Neural cell (in vitro differentiated cells): ENCODE measurements at regions not wholly inside any gene's neighbourhood (a gene's known extent, or its start where the extent isn't known, plus 50 kb on each side); places are given as distances from the start of the nearest gene placed in this dataset.

Source experiments
- CTCF ChIP-seq: fragments of 450-650 bp; IDR thresholded peaks from 2 replicates; pipeline ENCODE4 v1.5.1; 2014; ENCODE audit warnings: antibody characterized with exemption, mild to moderate bottlenecking, moderate library complexity; ENCODE audit not compliant: poor library complexity, severe bottlenecking
- EP300 ChIP-seq: fragments of 450-650 bp; conservative IDR thresholded peaks from 2 replicates; pipeline ENCODE4 v1.6.1; 2014; ENCODE audit warnings: antibody characterized with exemption, mild to moderate bottlenecking, moderate library complexity; ENCODE audit not compliant: poor library complexity, severe bottlenecking
- EZH2 ChIP-seq: fragments of 200-600, 300-800 bp; shearing (Covaris generic), sonication (generic); IDR thresholded peaks from 2 replicates; pipeline ENCODE4 v1.6.1; 2014; ENCODE audit warnings: antibody characterized with exemption, low read length, borderline replicate concordance, mild to moderate bottlenecking; ENCODE audit not compliant: insufficient read depth, poor library complexity, severe bottlenecking
- MXI1 ChIP-seq: fragments of 450-650 bp; conservative IDR thresholded peaks from 2 replicates; pipeline ENCODE4 v1.6.1; 2014; ENCODE audit warnings: antibody characterized with exemption, mild to moderate bottlenecking; ENCODE audit not compliant: poor library complexity, severe bottlenecking
- POLR2AphosphoS5 ChIP-seq: IDR thresholded peaks from 2 replicates; pipeline ENCODE4 v1.6.1; 2012
- RAD21 ChIP-seq: fragments of 450-650 bp; conservative IDR thresholded peaks from 2 replicates; pipeline ENCODE4 v1.6.1; 2014; ENCODE audit warnings: antibody characterized with exemption, mild to moderate bottlenecking, moderate library complexity
- REST ChIP-seq: IDR thresholded peaks from 2 replicates; pipeline ENCODE4 v1.6.1; 2012; ENCODE audit warnings: borderline replicate concordance
- TAF1 ChIP-seq: IDR thresholded peaks from 2 replicates; pipeline ENCODE4 v1.6.1; 2012; ENCODE audit warnings: low read depth

GRCh38 chr2:238669046-238669445 lies 178.8 kb upstream of the TWIST2 start:
- TF ChIP-seq EZH2 (no peak), REST (no peak), CTCF (no peak), POLR2AphosphoS5 (no peak), MXI1 (no peak), EP300 (no peak), TAF1 (no peak), RAD21 (no peak)
